Panc1 (cell line): ENCODE measurements at regions not wholly inside any gene's neighbourhood (a gene's known extent, or its start where the extent isn't known, plus 50 kb on each side); places are given as distances from the start of the nearest gene placed in this dataset.

Experiments
- ATAC-seq: fragments of 200-7000 bp; cut with Tn5 transposase; 2 replicates; pipeline ENCODE4 v1.9.1; 2020; ENCODE audit warnings: mild to moderate bottlenecking, moderate library complexity
- BruUV-seq: library from RNA; stranded (reverse); fragments of 400-500 nt; replicated peaks from 2 replicates; lab custom pipeline; 2021; lab: Mats Ljungman, UMichigan
- CTCF ChIA-PET: fragments of 300-600 bp; sonication (Branson Sonifier 250); formaldehyde crosslinking; loops from one replicate; lab custom pipeline; 2022; ENCODE audit warnings: antibody characterized with exemption; lab: Charles Lee
- POLR2A ChIA-PET: fragments of 300-600 bp; sonication (Branson Sonifier 250); formaldehyde crosslinking; loops from one replicate; lab custom pipeline; 2022; ENCODE audit warnings: antibody characterized with exemption; lab: Charles Lee
- DNase-seq: peaks from one replicate; pipeline ENCODE4 v3.0.0-alpha.2; 2010; ENCODE audit warnings: low read depth, low spot score
- H3K27ac ChIP-seq: 2 replicates; pipeline ENCODE4 v1.5.1; 2011; ENCODE audit warnings: mild to moderate bottlenecking, low read length, inconsistent platforms
- H3K27me3 ChIP-seq: fragments of 200-500 bp; sonication (Bioruptor generic); 2 replicates; pipeline ENCODE4 v1.6.0; 2014; ENCODE audit warnings: low read length, inconsistent platforms; ENCODE audit not compliant: control insufficient read depth, insufficient read depth
- H3K36me3 ChIP-seq: fragments of 200-500 bp; sonication (Bioruptor generic); 2 replicates; pipeline ENCODE4 v1.5.1; 2014; ENCODE audit warnings: inconsistent platforms, mild to moderate bottlenecking, low read length, moderate library complexity; ENCODE audit not compliant: control insufficient read depth, insufficient read depth
- H3K4me1 ChIP-seq: 2 replicates; pipeline ENCODE4 v1.5.1; 2011; ENCODE audit warnings: inconsistent platforms, mild to moderate bottlenecking, low read length, moderate library complexity; ENCODE audit not compliant: control insufficient read depth, insufficient read depth
- H3K4me3 ChIP-seq, 2 experiments: 2 replicates each; pipeline ENCODE4 v1.5.1; 2011 to 2012; ENCODE audit warnings: low read depth in 2 of 2, low read length in 2 of 2, mild to moderate bottlenecking in 2 of 2, inconsistent platforms in 1 of 2, moderate library complexity in 1 of 2
- H3K9me3 ChIP-seq: fragments of 200-500 bp; sonication (Bioruptor generic); 2 replicates; pipeline ENCODE4 v1.5.1; 2014; ENCODE audit warnings: low read depth, mild to moderate bottlenecking, inconsistent platforms, low read length, moderate library complexity; ENCODE audit not compliant: control insufficient read depth, insufficient read depth
- CTCF ChIP-seq: fragments of 450-650 bp; IDR thresholded peaks from 2 replicates; pipeline ENCODE4 v1.5.1; 2017; ENCODE audit warnings: mild to moderate bottlenecking
- POLR2AphosphoS5 ChIP-seq: IDR thresholded peaks from 2 replicates; pipeline ENCODE4 v1.6.1; 2012; ENCODE audit warnings: mild to moderate bottlenecking, low read depth, low read length, moderate library complexity
- REST ChIP-seq, 2 experiments: IDR thresholded peaks; 2 replicates each; pipeline ENCODE4 v1.6.1; 2011 to 2012; ENCODE audit warnings: low read depth in 2 of 2, control low read depth in 1 of 2, low read length in 1 of 2, mild to moderate bottlenecking in 1 of 2, moderate library complexity in 1 of 2; ENCODE audit not compliant: insufficient read depth in 1 of 2
- SIN3A ChIP-seq: IDR thresholded peaks from 2 replicates; pipeline ENCODE4 v1.6.1; 2012; ENCODE audit warnings: low read depth, mild to moderate bottlenecking, low read length, moderate library complexity, borderline replicate concordance; ENCODE audit not compliant: insufficient read depth
- TCF7L2 ChIP-seq: IDR thresholded peaks from 2 replicates; pipeline ENCODE4 v1.6.1; 2011; ENCODE audit warnings: mild to moderate bottlenecking, low read depth, low read length, inconsistent platforms
- in situ Hi-C: cut with HindIII; loops from 2 replicates; pipeline ENCODE4 v1.10.0; 2016; ENCODE audit warnings: low sequenced_read_pairs, low pct_unique_long_range_greater_than_20kb
- intact Hi-C: fragments of 100-400 bp; cut with micrococcal nuclease; formaldehyde crosslinking; loops from one replicate; pipeline ENCODE4 v1.10.0; 2022; ENCODE audit not compliant: unreplicated experiment

GRCh38 chr21:25361765-25362164 lies 245.5 kb downstream of the MRPL39 start:
- no TSS peak for BruUV-seq
- no peaks in the 10 kb centered on the region for H3K36me3 ChIP-seq
- H3K9me3 ChIP-seq: no peaks in the 10 kb centered on the region
- TF ChIP-seq POLR2AphosphoS5 (no peak), CTCF (no peak), SIN3A (no peak), REST (IDR thresholded peaks at IDR 0.05; ENCODE audit: insufficient read depth in 1 of 2, low read depth in 2 of 2, low read length in 1 of 2) (no peak), TCF7L2 (no peak)
- DNase-seq: no peak
- ChIA-PET CTCF (no interaction called here), POLR2A (no interaction called here)
- ATAC-seq: no peak
- no peaks in the 10 kb centered on the region for H3K4me1 ChIP-seq
- in situ Hi-C loops (no loop called here), intact Hi-C loops (no loop called here)
- H3K27ac ChIP-seq: no peak overlapping the region
- no peaks in the 10 kb centered on the region for H3K27me3 ChIP-seq
- H3K4me3 ChIP-seq: no peak overlapping the region

GRCh38 chr21:25361097-25361496 lies 246.2 kb downstream of the MRPL39 start:
- Histone ChIP-seq H3K27ac (no peak overlapping the region), H3K4me3 (no peak overlapping the region), H3K9me3 (no peaks in the 10 kb centered on the region), H3K4me1 (no peaks in the 10 kb centered on the region), H3K36me3 (no peaks in the 10 kb centered on the region), H3K27me3 (no peaks in the 10 kb centered on the region)
- intact Hi-C loops (no loop called here), in situ Hi-C loops (no loop called here)
- ATAC-seq (no peak), DNase-seq (no peak)
- TF ChIP-seq TCF7L2 (no peak), POLR2AphosphoS5 (no peak), REST (IDR thresholded peaks at IDR 0.05; ENCODE audit: insufficient read depth in 1 of 2, low read depth in 2 of 2, low read length in 1 of 2) (no peak), CTCF (no peak), SIN3A (no peak)
- ChIA-PET POLR2A (no interaction called here), CTCF (no interaction called here)
- BruUV-seq: no TSS peak
